ENCODE measurements at regions not wholly inside any gene's neighbourhood (a gene's known extent, or its start where the extent isn't known, plus 50 kb on each side); places are given as distances from the start of the nearest gene placed in this dataset.

GRCh38 chr2:224190936-224191270 is 151.8 kb upstream of the SERPINE2 start:
- no peak for TF ChIP-seq CTCF (IDR thresholded peaks at IDR 0.05)
- no peak for DNase-seq (ENCODE audit: low spot score)
- ATAC-seq (ENCODE audit: low FRiP score) = no peak

- no peak for ATAC-seq (ENCODE audit: low FRiP score)
- TF ChIP-seq CTCF (IDR thresholded peaks at IDR 0.05) = no peak
- no peak for DNase-seq (ENCODE audit: low spot score)
Observed at GRCh38 chr2:224190234-224190935, 151.3 kb upstream of the SERPINE2 start.

GRCh38 chr2:224187220-224187619 is 148.1 kb upstream of the SERPINE2 start:
- no peak for TF ChIP-seq CTCF (IDR thresholded peaks at IDR 0.05)
- ATAC-seq (ENCODE audit: low FRiP score) (no peak), DNase-seq (ENCODE audit: low spot score) (no peak)

GRCh38 chr2:224185023-224185601 is 146.0 kb upstream of the SERPINE2 start:
- TF ChIP-seq CTCF (IDR thresholded peaks at IDR 0.05) = no peak
- DNase-seq (ENCODE audit: low spot score) = no peak
- ATAC-seq (ENCODE audit: low FRiP score) = no peak

GRCh38 chr2:224183086-224183485 is 144.0 kb upstream of the SERPINE2 start:
- TF ChIP-seq CTCF (IDR thresholded peaks at IDR 0.05) = no peak
- no peak for ATAC-seq (ENCODE audit: low FRiP score)

GRCh38 chr2:224182498-224182897 is 143.4 kb upstream of the SERPINE2 start:
- DNase-seq (ENCODE audit: low spot score) = no peak
- TF ChIP-seq CTCF (IDR thresholded peaks at IDR 0.05) = no peak
- ATAC-seq (ENCODE audit: low FRiP score) = no peak

More at GRCh38 chr2:224183086-224183485, 144.0 kb upstream of the SERPINE2 start:
- DNase-seq (ENCODE audit: low spot score) = no peak

GRCh38 chr2:224181534-224182155 is 142.6 kb upstream of the SERPINE2 start:
- DNase-seq (ENCODE audit: low spot score) (no peak), ATAC-seq (ENCODE audit: low FRiP score) (no peak)
- no peak for TF ChIP-seq CTCF (IDR thresholded peaks at IDR 0.05)

All from omental fat pad (tissue), 3 donors.